Suprapubic skin (tissue), 4 donors: ENCODE measurements at regions not wholly inside any gene's neighbourhood (a gene's known extent, or its start where the extent isn't known, plus 50 kb on each side); places are given as distances from the start of the nearest gene placed in this dataset.

Source experiments
- DNase-seq, 2 donors: peaks; one replicate each; pipeline ENCODE4 v3.0.0-alpha.2; 2019; ENCODE audit warnings: low spot score in 2 of 2
- H3K27ac ChIP-seq: fragments of 200-600 bp; sonication (generic); one replicate; pipeline ENCODE4 v1.5.1; 2019
- H3K27me3 ChIP-seq: fragments of 200-600 bp; sonication (generic); one replicate; pipeline ENCODE4 v1.5.1; 2019
- H3K36me3 ChIP-seq: fragments of 200-600 bp; sonication (generic); one replicate; pipeline ENCODE4 v1.5.1; 2019
- H3K4me1 ChIP-seq: fragments of 200-600 bp; sonication (generic); one replicate; pipeline ENCODE4 v1.5.1; 2019
- H3K4me3 ChIP-seq: fragments of 200-600 bp; sonication (generic); one replicate; pipeline ENCODE4 v1.5.1; 2019; ENCODE audit warnings: mild to moderate bottlenecking
- H3K9me3 ChIP-seq: fragments of 200-600 bp; sonication (generic); one replicate; pipeline ENCODE4 v1.5.1; 2019
- CTCF ChIP-seq, 2 donors: fragments of 200-600 bp in 1 of 2; fragments of 450-650 bp in 1 of 2; sonication (generic) in 1 of 2; IDR thresholded peaks; one replicate each; pipeline ENCODE4 v1.5.1; 2016 to 2019; ENCODE audit warnings: antibody characterized with exemption in 2 of 2, mild to moderate bottlenecking in 1 of 2, moderate library complexity in 1 of 2
- EP300 ChIP-seq: sonication (generic); formaldehyde crosslinking; IDR thresholded peaks from one replicate; pipeline ENCODE4 v1.6.1; 2017; ENCODE audit warnings: antibody characterized with exemption
- POLR2A ChIP-seq, 2 donors: fragments of 450-650 bp; IDR thresholded peaks; one replicate each; pipeline ENCODE4 v1.6.1; 2017; ENCODE audit warnings: antibody characterized with exemption in 2 of 2, mild to moderate bottlenecking in 2 of 2, moderate library complexity in 2 of 2
- POLR2AphosphoS5 ChIP-seq, 3 donors: sonication (generic); formaldehyde crosslinking; IDR thresholded peaks; one replicate each; pipeline ENCODE4 v1.6.1; 2017; ENCODE audit warnings: antibody characterized with exemption in 3 of 3
- WGBS: methylation state at CpG from one replicate; pipeline ENCODE4 v1.1.5; 2018; 5-methylcytosine and 5-hydroxymethylcytosine counted together

GRCh38 chr1:38558500-38559445 is 300.8 kb downstream of the RRAGC start:
- Histone ChIP-seq H3K27ac (peak overlapping the region; percentile 16), H3K9me3 (no peaks in the 10 kb centered on the region), H3K4me3 (peak overlapping the region; percentile 34), H3K36me3 (no peaks in the 10 kb centered on the region), H3K4me1 (peaks cover 36% of the 10 kb centered on the region), H3K27me3 (peaks cover 18% of the 10 kb centered on the region)
- no peak for TF ChIP-seq CTCF (IDR thresholded peaks at IDR 0.05)
- TF ChIP-seq POLR2AphosphoS5 (IDR thresholded peaks at IDR 0.05), result no peak
- TF ChIP-seq EP300, result no peak
- WGBS, result 46% methylated on average over 8 of the region's 23 CpGs
- DNase-seq, result no peak

GRCh38 chr1:38558055-38558454 is 301.5 kb downstream of the RRAGC start:
- DNase-seq, result no peak
- H3K4me1 ChIP-seq, result peaks cover 36% of the 10 kb centered on the region
- 83% methylated on average over 8 of the region's 8 CpGs for WGBS
- no peaks in the 10 kb centered on the region for H3K9me3 ChIP-seq
- H3K27me3 ChIP-seq, result peaks cover 18% of the 10 kb centered on the region
- no peaks in the 10 kb centered on the region for H3K36me3 ChIP-seq
- no peak for TF ChIP-seq POLR2AphosphoS5 (IDR thresholded peaks at IDR 0.05)
- TF ChIP-seq EP300, result no peak
- no peak for TF ChIP-seq POLR2A (IDR thresholded peaks at IDR 0.05)
- no peak for TF ChIP-seq CTCF (IDR thresholded peaks at IDR 0.05)
- no peak overlapping the region for H3K4me3 ChIP-seq
- no peak overlapping the region for H3K27ac ChIP-seq

- Histone ChIP-seq H3K4me3 (no peak overlapping the region), H3K27me3 (no peaks in the 10 kb centered on the region), H3K27ac (no peak overlapping the region), H3K9me3 (no peaks in the 10 kb centered on the region), H3K36me3 (no peaks in the 10 kb centered on the region), H3K4me1 (peaks cover 23% of the 10 kb centered on the region)
- no peak for TF ChIP-seq POLR2AphosphoS5 (IDR thresholded peaks at IDR 0.05)
- TF ChIP-seq CTCF (IDR thresholded peaks at IDR 0.05), result no peak
- TF ChIP-seq POLR2A (IDR thresholded peaks at IDR 0.05), result no peak
- no peak for TF ChIP-seq EP300
- DNase-seq, result peak in 1 of 2 donors; percentile 23
- WGBS, result 0% methylated on average over 1 of the region's 1 CpG
These were observed 304.0 kb downstream of the RRAGC start for GRCh38 chr1:38555594-38555993.

GRCh38 chr1:38555130-38555529 is 304.4 kb downstream of the RRAGC start:
- Histone ChIP-seq H3K27ac (no peak overlapping the region), H3K27me3 (no peaks in the 10 kb centered on the region), H3K4me1 (peaks cover 18% of the 10 kb centered on the region), H3K4me3 (no peak overlapping the region), H3K36me3 (no peaks in the 10 kb centered on the region), H3K9me3 (no peaks in the 10 kb centered on the region)
- TF ChIP-seq POLR2AphosphoS5 (IDR thresholded peaks at IDR 0.05) (no peak), POLR2A (IDR thresholded peaks at IDR 0.05) (no peak), CTCF (IDR thresholded peaks at IDR 0.05) (no peak), EP300 (no peak)
- peak in 1 of 2 donors; percentile 3 for DNase-seq
- WGBS, result 96% methylated on average over 3 of the region's 3 CpGs
